IMR-90 (cell line): ENCODE measurements at regions not wholly inside any gene's neighbourhood (a gene's known extent, or its start where the extent isn't known, plus 50 kb on each side); places are given as distances from the start of the nearest gene placed in this dataset.

Experiments
- ATAC-seq: fragments of 200-7000 bp; cut with Tn5 transposase; 2 replicates; pipeline ENCODE4 v1.9.1; 2020; ENCODE audit warnings: low read depth, mild to moderate bottlenecking, moderate library complexity
- BruUV-seq: library from RNA; stranded (reverse); fragments of 400-500 nt; replicated peaks from 2 replicates; lab custom pipeline; 2021; lab: Mats Ljungman, UMichigan
- CTCF ChIA-PET: fragments of 300-600 bp; formaldehyde crosslinking; extraction: SDS; loops from one replicate; lab custom pipeline; 2021; ENCODE audit warnings: antibody characterized with exemption; lab: Yijun Ruan, JAX
- POLR2A ChIA-PET: fragments of 300-600 bp; sonication (Branson Sonifier 250); formaldehyde crosslinking; loops from one replicate; lab custom pipeline; 2022; ENCODE audit warnings: antibody characterized with exemption; ENCODE audit not compliant: unreplicated experiment; lab: Charles Lee
- DNase-seq: peaks from one replicate; pipeline ENCODE4 v3.0.0; 2013
- H2AFZ ChIP-seq: replicated peaks from 2 replicates; pipeline ENCODE3; 2013; ENCODE audit warnings: low read length, mild to moderate bottlenecking; ENCODE audit not compliant: poor library complexity
- H2AK5ac ChIP-seq: 2 replicates; pipeline ENCODE4 v1.6.1; 2013; ENCODE audit warnings: low read depth, low read length, inconsistent platforms
- H2AK9ac ChIP-seq: replicated peaks from 2 replicates; pipeline ENCODE3; 2013; ENCODE audit warnings: mild to moderate bottlenecking, low read depth, low read length, moderate library complexity; ENCODE audit not compliant: poor library complexity
- H2BK120ac ChIP-seq: 2 replicates; pipeline ENCODE4 v1.6.1; 2013; ENCODE audit warnings: low read depth, low read length, inconsistent platforms
- H2BK15ac ChIP-seq: 3 replicates; pipeline ENCODE4 v1.6.1; 2013; ENCODE audit warnings: low read depth, low read length, inconsistent platforms
- H2BK20ac ChIP-seq: 2 replicates; pipeline ENCODE4 v1.6.1; 2013; ENCODE audit warnings: low read depth, mild to moderate bottlenecking, inconsistent platforms, low read length, moderate library complexity
- H2BK5ac ChIP-seq: 2 replicates; pipeline ENCODE4 v1.6.1; 2013; ENCODE audit warnings: mild to moderate bottlenecking, low read depth, low read length, inconsistent platforms; ENCODE audit not compliant: poor library complexity, severe bottlenecking
- H3K14ac ChIP-seq: replicated peaks from 2 replicates; pipeline ENCODE4 v1.6.1; 2013; ENCODE audit warnings: low read depth, low read length, inconsistent platforms
- H3K18ac ChIP-seq: 2 replicates; pipeline ENCODE4 v1.6.1; 2013; ENCODE audit warnings: low read depth, low read length, control low read depth
- H3K23ac ChIP-seq: 2 replicates; pipeline ENCODE4 v1.6.1; 2013; ENCODE audit warnings: low read depth, low read length, inconsistent platforms
- H3K27ac ChIP-seq: 2 replicates; pipeline ENCODE4 v1.5.1; 2013; ENCODE audit warnings: mild to moderate bottlenecking, control low read depth, low read length; ENCODE audit not compliant: insufficient read depth
- H3K27me3 ChIP-seq: 2 replicates; pipeline ENCODE4 v1.6.1; 2013; ENCODE audit warnings: low read length; ENCODE audit not compliant: control insufficient read depth, insufficient read depth
- H3K36me3 ChIP-seq: 2 replicates; pipeline ENCODE4 v1.6.1; 2013; ENCODE audit warnings: low read length, mixed read lengths; ENCODE audit not compliant: control insufficient read depth, insufficient read depth
- H3K4ac ChIP-seq: 2 replicates; pipeline ENCODE4 v1.6.1; 2013; ENCODE audit warnings: low read depth, low read length, inconsistent platforms
- H3K4me1 ChIP-seq: 2 replicates; pipeline ENCODE4 v1.6.1; 2013; ENCODE audit warnings: low read length, mixed read lengths; ENCODE audit not compliant: control insufficient read depth, insufficient read depth
- H3K4me2 ChIP-seq: 2 replicates; pipeline ENCODE4 v1.6.1; 2013; ENCODE audit warnings: low read depth, mild to moderate bottlenecking, control low read depth, low read length, moderate library complexity
- H3K4me3 ChIP-seq: 2 replicates; pipeline ENCODE4 v1.5.1; 2013; ENCODE audit warnings: low read depth, mild to moderate bottlenecking, control low read depth, low read length, moderate library complexity; ENCODE audit not compliant: insufficient read depth
- H3K56ac ChIP-seq: 2 replicates; pipeline ENCODE4 v1.6.1; 2013; ENCODE audit warnings: low read length, inconsistent platforms; ENCODE audit not compliant: insufficient read depth; ENCODE audit errors: extremely low read depth
- H3K79me1 ChIP-seq, 2 experiments: 2 replicates each; pipeline ENCODE4 v1.6.1; 2013; ENCODE audit warnings: low read length in 2 of 2, inconsistent platforms in 1 of 2, low read depth in 1 of 2
- H3K9ac ChIP-seq: 2 replicates; pipeline ENCODE4 v1.6.1; 2013; ENCODE audit warnings: low read depth, low read length, control low read depth
- H3K9me1 ChIP-seq: 2 replicates; pipeline ENCODE4 v1.6.1; 2013; ENCODE audit warnings: low read length, inconsistent platforms; ENCODE audit not compliant: insufficient read depth
- H3K9me3 ChIP-seq: 2 replicates; pipeline ENCODE4 v1.6.1; 2013; ENCODE audit warnings: low read length; ENCODE audit not compliant: control insufficient read depth, insufficient read depth
- H4K20me1 ChIP-seq: 2 replicates; pipeline ENCODE4 v1.6.1; 2013; ENCODE audit warnings: low read length, inconsistent platforms; ENCODE audit not compliant: insufficient read depth
- H4K5ac ChIP-seq: 2 replicates; pipeline ENCODE4 v1.6.1; 2013; ENCODE audit warnings: mild to moderate bottlenecking, low read depth, low read length, control low read depth
- H4K8ac ChIP-seq, 2 experiments: 2 replicates each; pipeline ENCODE4 v1.6.1; 2013; ENCODE audit warnings: low read depth in 2 of 2, low read length in 2 of 2, control low read depth in 1 of 2, inconsistent platforms in 1 of 2
- H4K91ac ChIP-seq: 2 replicates; pipeline ENCODE4 v1.6.1; 2013; ENCODE audit warnings: low read depth, low read length, inconsistent platforms; ENCODE audit not compliant: insufficient read depth
- BHLHE40 ChIP-seq: fragments of 150-350 bp; IDR thresholded peaks from 2 replicates; pipeline ENCODE4 v1.6.1; 2016; ENCODE audit warnings: mild to moderate bottlenecking, low read depth, low read length
- CEBPB ChIP-seq: IDR thresholded peaks from 2 replicates; pipeline ENCODE4 v1.6.1; 2012; ENCODE audit warnings: low read depth, low read length, improper control_type of control experiment
- CHD1 ChIP-seq: IDR thresholded peaks from 2 replicates; pipeline ENCODE4 v1.6.1; 2012; ENCODE audit warnings: low read depth, low read length, improper control_type of control experiment
- CTCF ChIP-seq: conservative IDR thresholded peaks from 2 replicates; pipeline ENCODE4 v1.5.1; 2012; ENCODE audit warnings: mild to moderate bottlenecking, low read depth, low read length, improper control_type of control experiment
- ELK1 ChIP-seq: fragments of 150-350 bp; IDR thresholded peaks from 2 replicates; pipeline ENCODE4 v1.6.1; 2016; ENCODE audit warnings: low read depth, mild to moderate bottlenecking, low read length, moderate library complexity, borderline replicate concordance
- FOS ChIP-seq: fragments of 150-350 bp; IDR thresholded peaks from 2 replicates; pipeline ENCODE4 v1.6.1; 2016; ENCODE audit warnings: low read depth, low read length
- MAFK ChIP-seq: IDR thresholded peaks from 2 replicates; pipeline ENCODE4 v1.6.1; 2012; ENCODE audit warnings: low read depth, low read length, improper control_type of control experiment
- MAZ ChIP-seq: IDR thresholded peaks from 2 replicates; pipeline ENCODE4 v1.6.1; 2012; ENCODE audit warnings: low read depth, mild to moderate bottlenecking, low read length, improper control_type of control experiment, moderate library complexity, borderline replicate concordance
- MXI1 ChIP-seq: IDR thresholded peaks from 2 replicates; pipeline ENCODE4 v1.6.1; 2012; ENCODE audit warnings: low read depth, mild to moderate bottlenecking, low read length, moderate library complexity, borderline replicate concordance
- NFE2L2 ChIP-seq: fragments of 150-350 bp; IDR thresholded peaks from 2 replicates; pipeline ENCODE4 v1.6.1; 2016; ENCODE audit warnings: low read depth, mild to moderate bottlenecking, low read length
- POLR2A ChIP-seq: IDR thresholded peaks from 2 replicates; pipeline ENCODE4 v1.6.1; 2012; ENCODE audit warnings: mild to moderate bottlenecking, low read depth, low read length
- RAD21 ChIP-seq: IDR thresholded peaks from 2 replicates; pipeline ENCODE4 v1.6.1; 2012; ENCODE audit warnings: low read length, improper control_type of control experiment
- RCOR1 ChIP-seq: IDR thresholded peaks from 2 replicates; pipeline ENCODE4 v1.6.1; 2012; ENCODE audit warnings: mild to moderate bottlenecking, low read length, improper control_type of control experiment; ENCODE audit not compliant: insufficient replicate concordance
- RFX5 ChIP-seq: IDR thresholded peaks from 2 replicates; pipeline ENCODE4 v1.8.0; 2012; ENCODE audit warnings: low read depth, mild to moderate bottlenecking, low read length, moderate library complexity
- SMC3 ChIP-seq: fragments of 150-350 bp; IDR thresholded peaks from 2 replicates; pipeline ENCODE4 v1.6.1; 2016; ENCODE audit warnings: low read depth, mild to moderate bottlenecking, antibody characterized with exemption, low read length, moderate library complexity
- USF2 ChIP-seq: fragments of 150-350 bp; IDR thresholded peaks from 2 replicates; pipeline ENCODE4 v1.6.1; 2017; ENCODE audit warnings: mild to moderate bottlenecking, antibody characterized with exemption, low read length, low read depth
- WGBS, 2 experiments: methylation state at CpG; one replicate each; pipeline versions ENCODE4 v1.1.5 to v1.1.7; 2013; ENCODE audit warnings: missing lambda C conversion rate in 2 of 2; ENCODE audit not compliant: insufficient read length in 1 of 2; ENCODE audit errors: extremely low coverage in 2 of 2; 5-methylcytosine and 5-hydroxymethylcytosine counted together
- dilution Hi-C: fragments of 300-500 bp; cut with HindIII; formaldehyde crosslinking; loops from one replicate; pipeline ENCODE4 v1.14.3; 2018; ENCODE audit warnings: low sequenced_read_pairs; ENCODE audit not compliant: unreplicated experiment
- in situ Hi-C: fragments of 300-500 bp; cut with MboI; formaldehyde crosslinking; loops from 3 replicates; pipeline ENCODE4 v1.14.3; 2019; ENCODE audit warnings: low sequenced_read_pairs, inconsistent platforms, mixed read lengths
- intact Hi-C: fragments of 100-400 bp; cut with micrococcal nuclease; formaldehyde crosslinking; loops from 2 replicates; pipeline ENCODE4 v1.10.0; 2022

GRCh38 chr4:26220696-26221095 lies 100.1 kb upstream of the RBPJ start:
- in situ Hi-C loops, result no loop called here
- Histone ChIP-seq H2AK9ac (peak overlapping the region; percentile 22), H2BK20ac (peak overlapping the region; percentile 95), H3K14ac (peak overlapping the region; percentile 90), H2BK15ac (peak overlapping the region; percentile 99; the same call in 2 of the 3 replicates), H3K9me3 (no peaks in the 10 kb centered on the region), H3K4ac (peak overlapping the region; percentile 93), H3K9ac (no peak overlapping the region), H2AFZ (peak overlapping the region; percentile 28), H3K23ac (peak overlapping the region; percentile 85; the same call in 1 of the 2 replicates), H3K4me2 (peak overlapping the region; percentile 25; the same call in 1 of the 2 replicates), H3K27ac (0 out of 2 replicates have a peak overlapping the region, but pooled peaks have one; percentile 14), H4K5ac (peak overlapping the region; percentile 40; the same call in 1 of the 2 replicates), H3K4me3 (no peak overlapping the region), H3K9me1 (no peaks in the 10 kb centered on the region), H2BK120ac (peak overlapping the region; percentile 96), H3K4me1 (peaks cover 9% of the 10 kb centered on the region), H3K27me3 (0 out of 2 replicates have a peak, but pooled peaks cover 2% of the 10 kb centered on the region), H3K36me3 (no peaks in the 10 kb centered on the region), H4K8ac (peak overlapping the region; percentile 82 to 89), H4K20me1 (no peaks in the 10 kb centered on the region), H2AK5ac (peak overlapping the region; percentile 83; the same call in 1 of the 2 replicates), H3K56ac (peak overlapping the region; percentile 75; the same call in 1 of the 2 replicates), H4K91ac (peak overlapping the region; percentile 91), H3K79me1 (no peaks in the 10 kb centered on the region), H3K18ac (peak overlapping the region; percentile 54), H2BK5ac (peak overlapping the region; percentile 54)
- BruUV-seq, result no TSS peak
- dilution Hi-C loops, result no loop called here
- POLR2A ChIA-PET, result no interaction called here
- ATAC-seq (peak; percentile 73), DNase-seq (peak; percentile 83)
- TF ChIP-seq BHLHE40, result no peak
- TF ChIP-seq MAFK, result no peak
- TF ChIP-seq RCOR1, result no peak
- TF ChIP-seq RFX5, result no peak
- TF ChIP-seq CHD1, result no peak
- no peak for TF ChIP-seq RAD21
- no peak for TF ChIP-seq NFE2L2
- no peak for TF ChIP-seq SMC3
- TF ChIP-seq FOS, result peak; percentile 13; the same call in 1 of the 2 replicates
- no peak for TF ChIP-seq USF2
- no peak for TF ChIP-seq MXI1
- no peak for TF ChIP-seq POLR2A
- no peak for TF ChIP-seq ELK1
- peak; percentile 97 for TF ChIP-seq CEBPB
- TF ChIP-seq CTCF, result no peak
- no peak for TF ChIP-seq MAZ
- CTCF ChIA-PET, result interaction anchor here (0.6 kb wide), 1 partner anchor 12 kb away, joined by 4 read pairs; no protein-coding TSS in a partner anchor
- intact Hi-C loops, result no loop called here
- WGBS, 2 experiments, result no CpG with 5 or more reads among the region's 4 CpGs
